ENCODE measurements at regions not wholly inside any gene's neighbourhood (a gene's known extent, or its start where the extent isn't known, plus 50 kb on each side); places are given as distances from the start of the nearest gene placed in this dataset.

DNA sequence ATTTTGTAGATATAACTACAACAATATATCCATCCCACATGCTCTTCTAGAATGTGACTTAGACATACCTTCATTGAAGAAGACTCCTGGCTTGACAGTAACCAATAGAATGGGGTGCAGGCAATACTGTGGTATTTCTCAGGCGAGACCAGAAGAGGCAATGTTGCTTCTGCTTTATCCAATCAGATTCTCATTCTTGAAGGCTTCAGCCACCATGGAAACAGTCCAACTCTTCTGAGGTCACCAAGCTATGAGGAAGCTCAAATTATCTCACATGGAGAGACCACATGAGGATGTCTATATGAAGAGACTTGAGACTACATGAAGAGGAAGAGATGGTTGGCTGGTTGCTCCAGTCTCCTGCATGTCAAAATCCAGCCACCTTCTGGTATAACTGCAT lies 469.9 kb downstream of the PCDH10 start:
- Histone ChIP-seq H3K9me3 (ENCODE audit: control insufficient read depth, insufficient read depth, low read depth, low read length) (no peaks in the 10 kb centered on the region), H3K36me3 (ENCODE audit: control insufficient read depth, insufficient read depth, low read length) (no peaks in the 10 kb centered on the region), H3K4me3 (ENCODE audit: low read depth in 2 of 2, low read length in 2 of 2) (no peak overlapping the region), H3K4me1 (ENCODE audit: control insufficient read depth, insufficient read depth, low read length) (no peaks in the 10 kb centered on the region), H3K27ac (ENCODE audit: low read length) (no peak overlapping the region), H3K27me3 (ENCODE audit: control insufficient read depth, insufficient read depth, low read length) (no peaks in the 10 kb centered on the region)
- in situ Hi-C loops (cut with HindIII; ENCODE audit: low pct_unique_long_range_greater_than_20kb, low sequenced_read_pairs) = no loop called here
- CTCF ChIA-PET = no interaction called here
- TF ChIP-seq POLR2AphosphoS5 (IDR thresholded peaks at IDR 0.05; ENCODE audit: low read depth, low read length) (no peak), SIN3A (IDR thresholded peaks at IDR 0.05; ENCODE audit: borderline replicate concordance, insufficient read depth, low read depth, low read length) (no peak), CTCF (IDR thresholded peaks at IDR 0.05) (no peak), TCF7L2 (IDR thresholded peaks at IDR 0.05; ENCODE audit: low read depth, low read length) (no peak)
- TF ChIP-seq, protein P1, sequence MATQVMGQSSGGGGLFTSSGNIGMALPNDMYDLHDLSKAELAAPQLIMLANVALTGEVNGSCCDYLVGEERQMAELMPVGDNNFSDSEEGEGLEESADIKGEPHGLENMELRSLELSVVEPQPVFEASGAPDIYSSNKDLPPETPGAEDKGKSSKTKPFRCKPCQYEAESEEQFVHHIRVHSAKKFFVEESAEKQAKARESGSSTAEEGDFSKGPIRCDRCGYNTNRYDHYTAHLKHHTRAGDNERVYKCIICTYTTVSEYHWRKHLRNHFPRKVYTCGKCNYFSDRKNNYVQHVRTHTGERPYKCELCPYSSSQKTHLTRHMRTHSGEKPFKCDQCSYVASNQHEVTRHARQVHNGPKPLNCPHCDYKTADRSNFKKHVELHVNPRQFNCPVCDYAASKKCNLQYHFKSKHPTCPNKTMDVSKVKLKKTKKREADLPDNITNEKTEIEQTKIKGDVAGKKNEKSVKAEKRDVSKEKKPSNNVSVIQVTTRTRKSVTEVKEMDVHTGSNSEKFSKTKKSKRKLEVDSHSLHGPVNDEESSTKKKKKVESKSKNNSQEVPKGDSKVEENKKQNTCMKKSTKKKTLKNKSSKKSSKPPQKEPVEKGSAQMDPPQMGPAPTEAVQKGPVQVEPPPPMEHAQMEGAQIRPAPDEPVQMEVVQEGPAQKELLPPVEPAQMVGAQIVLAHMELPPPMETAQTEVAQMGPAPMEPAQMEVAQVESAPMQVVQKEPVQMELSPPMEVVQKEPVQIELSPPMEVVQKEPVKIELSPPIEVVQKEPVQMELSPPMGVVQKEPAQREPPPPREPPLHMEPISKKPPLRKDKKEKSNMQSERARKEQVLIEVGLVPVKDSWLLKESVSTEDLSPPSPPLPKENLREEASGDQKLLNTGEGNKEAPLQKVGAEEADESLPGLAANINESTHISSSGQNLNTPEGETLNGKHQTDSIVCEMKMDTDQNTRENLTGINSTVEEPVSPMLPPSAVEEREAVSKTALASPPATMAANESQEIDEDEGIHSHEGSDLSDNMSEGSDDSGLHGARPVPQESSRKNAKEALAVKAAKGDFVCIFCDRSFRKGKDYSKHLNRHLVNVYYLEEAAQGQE (IDR thresholded peaks at IDR 0.05; ENCODE audit: insufficient read depth in 1 of 2, low read depth in 2 of 2, low read length in 1 of 2) = no peak
- POLR2A ChIA-PET = no interaction called here
- ATAC-seq (no peak), DNase-seq (ENCODE audit: low read depth, low spot score) (no peak)
- intact Hi-C loops (cut with micrococcal nuclease; ENCODE audit: unreplicated experiment) = no loop called here
- BruUV-seq (replicated peaks) = no TSS peak

GRCh38 chr4:133600008-133600407 lies 450.9 kb downstream of the PCDH10 start:
- intact Hi-C loops (cut with micrococcal nuclease; ENCODE audit: unreplicated experiment) = no loop called here

More at GRCh38 chr4:133600008-133600407, 450.9 kb downstream of the PCDH10 start:
- TF ChIP-seq POLR2AphosphoS5 (IDR thresholded peaks at IDR 0.05; ENCODE audit: low read depth, low read length) = no peak
- TF ChIP-seq, protein P1 (IDR thresholded peaks at IDR 0.05; ENCODE audit: insufficient read depth in 1 of 2, low read depth in 2 of 2, low read length in 1 of 2) = no peak
- Histone ChIP-seq H3K27ac (ENCODE audit: low read length) (no peak overlapping the region), H3K4me3 (ENCODE audit: low read depth in 2 of 2, low read length in 2 of 2) (no peak overlapping the region), H3K4me1 (ENCODE audit: control insufficient read depth, insufficient read depth, low read length) (no peaks in the 10 kb centered on the region), H3K9me3 (ENCODE audit: control insufficient read depth, insufficient read depth, low read depth, low read length) (no peaks in the 10 kb centered on the region), H3K36me3 (ENCODE audit: control insufficient read depth, insufficient read depth, low read length) (no peaks in the 10 kb centered on the region), H3K27me3 (ENCODE audit: control insufficient read depth, insufficient read depth, low read length) (no peaks in the 10 kb centered on the region)
- in situ Hi-C loops (cut with HindIII; ENCODE audit: low pct_unique_long_range_greater_than_20kb, low sequenced_read_pairs) = no loop called here
- no peak for DNase-seq (ENCODE audit: low read depth, low spot score)
- ChIA-PET POLR2A (no interaction called here), CTCF (no interaction called here)
- BruUV-seq (replicated peaks) = no TSS peak
- ATAC-seq = no peak

All from Panc1 (cell line).